ENCODE measurements at regions not wholly inside any gene's neighbourhood (a gene's known extent, or its start where the extent isn't known, plus 50 kb on each side); places are given as distances from the start of the nearest gene placed in this dataset.

DNA sequence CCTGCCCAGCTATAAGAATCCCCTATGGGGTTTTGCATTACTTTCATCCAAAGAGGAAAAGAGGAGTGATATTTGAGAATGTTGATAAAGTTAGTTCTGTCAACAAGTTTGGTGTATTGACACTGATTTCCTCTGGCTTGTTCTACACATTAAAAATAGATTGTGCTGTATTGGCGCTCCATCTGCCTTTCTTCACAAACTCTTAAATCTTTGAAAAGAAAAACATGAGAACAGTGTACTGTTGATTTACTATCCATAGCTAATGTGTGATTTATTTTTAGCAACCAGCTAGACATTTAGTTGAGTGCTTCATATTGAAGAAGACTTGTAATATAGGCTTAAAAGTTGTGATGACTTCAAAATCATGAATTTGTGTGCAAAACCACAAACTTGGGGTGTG, 261.2 kb upstream of the ANKRD50 start:
- no peak for TF ChIP-seq ZFX (IDR thresholded peaks at IDR 0.05)
- TF ChIP-seq, protein P1, sequence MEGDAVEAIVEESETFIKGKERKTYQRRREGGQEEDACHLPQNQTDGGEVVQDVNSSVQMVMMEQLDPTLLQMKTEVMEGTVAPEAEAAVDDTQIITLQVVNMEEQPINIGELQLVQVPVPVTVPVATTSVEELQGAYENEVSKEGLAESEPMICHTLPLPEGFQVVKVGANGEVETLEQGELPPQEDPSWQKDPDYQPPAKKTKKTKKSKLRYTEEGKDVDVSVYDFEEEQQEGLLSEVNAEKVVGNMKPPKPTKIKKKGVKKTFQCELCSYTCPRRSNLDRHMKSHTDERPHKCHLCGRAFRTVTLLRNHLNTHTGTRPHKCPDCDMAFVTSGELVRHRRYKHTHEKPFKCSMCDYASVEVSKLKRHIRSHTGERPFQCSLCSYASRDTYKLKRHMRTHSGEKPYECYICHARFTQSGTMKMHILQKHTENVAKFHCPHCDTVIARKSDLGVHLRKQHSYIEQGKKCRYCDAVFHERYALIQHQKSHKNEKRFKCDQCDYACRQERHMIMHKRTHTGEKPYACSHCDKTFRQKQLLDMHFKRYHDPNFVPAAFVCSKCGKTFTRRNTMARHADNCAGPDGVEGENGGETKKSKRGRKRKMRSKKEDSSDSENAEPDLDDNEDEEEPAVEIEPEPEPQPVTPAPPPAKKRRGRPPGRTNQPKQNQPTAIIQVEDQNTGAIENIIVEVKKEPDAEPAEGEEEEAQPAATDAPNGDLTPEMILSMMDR (conservative IDR thresholded peaks at IDR 0.05): no peak
- no peak overlapping the region for H3K27ac ChIP-seq

DNA sequence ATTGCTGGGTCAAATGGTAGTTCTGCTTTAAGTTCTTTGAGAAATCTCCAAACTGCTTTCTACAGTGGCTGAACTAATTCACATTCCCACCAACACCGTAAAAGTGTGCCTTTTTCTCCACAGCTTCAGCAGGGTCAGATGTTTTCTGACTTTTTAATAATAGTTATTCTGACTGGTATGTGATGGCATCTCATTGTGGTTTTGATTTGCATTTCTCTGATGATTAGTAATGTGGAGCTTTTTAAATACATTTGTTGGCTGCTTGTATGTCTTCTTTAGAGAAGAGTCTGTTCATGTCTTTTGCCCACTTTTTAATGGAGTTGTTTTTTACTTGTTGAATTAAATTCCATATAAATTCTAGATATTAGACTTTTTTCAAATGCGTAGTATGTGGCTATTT, 257.5 kb upstream of the ANKRD50 start:
- no peak overlapping the region for H3K27ac ChIP-seq
- TF ChIP-seq ZFX (IDR thresholded peaks at IDR 0.05): no peak
- TF ChIP-seq, protein P1 (conservative IDR thresholded peaks at IDR 0.05): no peak

DNA sequence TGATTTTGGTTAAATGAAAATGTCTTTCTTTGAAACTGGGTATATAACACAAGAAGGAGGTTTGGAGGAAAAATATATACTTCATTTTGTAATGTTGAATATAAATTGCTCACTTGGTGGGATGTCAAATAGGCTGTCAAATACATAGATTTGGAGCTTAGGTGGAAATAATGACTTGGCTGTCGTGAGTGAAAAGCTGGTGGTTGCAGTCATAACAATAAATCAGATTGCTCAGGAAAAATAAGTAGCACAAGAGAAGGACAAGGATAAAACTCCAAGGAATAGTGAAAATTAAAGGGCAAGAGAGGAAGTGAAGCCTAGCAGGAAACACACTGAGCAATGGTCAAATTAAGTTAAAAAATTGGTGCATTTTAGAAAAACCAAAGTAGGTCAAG, 253.0 kb upstream of the ANKRD50 start:
- H3K27ac ChIP-seq: no peak overlapping the region
- TF ChIP-seq ZFX (IDR thresholded peaks at IDR 0.05): no peak
- TF ChIP-seq, protein P1 (conservative IDR thresholded peaks at IDR 0.05): no peak

DNA sequence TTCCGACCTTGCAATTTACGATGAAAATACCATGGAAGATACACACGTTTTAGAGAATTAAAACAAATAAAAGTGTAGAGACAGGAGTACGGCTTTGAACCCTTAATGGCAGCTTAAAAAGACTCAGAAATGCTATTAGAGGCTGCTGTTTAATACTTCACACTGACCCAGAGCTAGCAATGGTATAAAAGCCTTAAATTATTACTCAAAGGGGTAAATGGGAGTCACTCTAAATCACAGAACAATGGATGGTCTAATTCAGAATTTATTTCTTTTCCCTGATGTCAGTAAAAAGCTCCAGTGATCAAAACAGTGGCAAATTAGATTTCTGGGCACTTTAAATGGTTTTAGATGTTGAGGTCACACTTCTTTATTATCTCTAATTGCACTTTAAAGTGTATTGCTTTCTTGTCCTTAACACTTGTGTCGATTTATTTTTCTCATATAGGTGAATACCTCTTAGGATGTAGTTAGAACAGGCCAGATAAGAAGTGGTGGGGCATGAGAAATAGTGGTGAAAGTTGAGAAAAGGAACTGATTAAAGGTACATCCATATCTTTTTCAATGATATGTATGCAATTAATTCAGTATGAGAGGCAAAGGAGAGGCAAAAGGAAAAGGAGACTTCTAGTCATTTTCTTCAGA, 252.4 kb upstream of the ANKRD50 start:
- no peak overlapping the region for H3K27ac ChIP-seq
- TF ChIP-seq ZFX (IDR thresholded peaks at IDR 0.05): no peak
- TF ChIP-seq, protein P1 (conservative IDR thresholded peaks at IDR 0.05): no peak

DNA sequence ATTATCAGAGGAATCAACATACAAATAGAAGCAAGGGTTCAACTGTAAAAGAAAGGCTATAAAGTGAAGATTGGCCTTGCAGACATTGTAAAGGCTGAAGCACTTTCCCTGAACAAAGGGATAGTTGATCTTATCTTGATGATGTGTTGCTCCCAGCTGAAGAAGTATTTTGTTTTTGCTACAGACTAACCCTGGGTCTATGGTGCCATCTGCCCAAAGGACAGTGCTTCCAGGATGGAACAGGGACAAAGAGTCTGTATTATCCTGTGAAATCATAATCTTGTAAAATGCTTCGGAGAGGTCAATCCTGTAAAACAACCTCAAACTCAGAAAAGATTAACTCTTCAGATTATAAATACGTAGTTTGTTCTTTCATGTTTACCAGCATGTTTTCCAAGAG, 251.7 kb upstream of the ANKRD50 start:
- TF ChIP-seq, protein P1 (conservative IDR thresholded peaks at IDR 0.05): no peak
- no peak for TF ChIP-seq ZFX (IDR thresholded peaks at IDR 0.05)

DNA sequence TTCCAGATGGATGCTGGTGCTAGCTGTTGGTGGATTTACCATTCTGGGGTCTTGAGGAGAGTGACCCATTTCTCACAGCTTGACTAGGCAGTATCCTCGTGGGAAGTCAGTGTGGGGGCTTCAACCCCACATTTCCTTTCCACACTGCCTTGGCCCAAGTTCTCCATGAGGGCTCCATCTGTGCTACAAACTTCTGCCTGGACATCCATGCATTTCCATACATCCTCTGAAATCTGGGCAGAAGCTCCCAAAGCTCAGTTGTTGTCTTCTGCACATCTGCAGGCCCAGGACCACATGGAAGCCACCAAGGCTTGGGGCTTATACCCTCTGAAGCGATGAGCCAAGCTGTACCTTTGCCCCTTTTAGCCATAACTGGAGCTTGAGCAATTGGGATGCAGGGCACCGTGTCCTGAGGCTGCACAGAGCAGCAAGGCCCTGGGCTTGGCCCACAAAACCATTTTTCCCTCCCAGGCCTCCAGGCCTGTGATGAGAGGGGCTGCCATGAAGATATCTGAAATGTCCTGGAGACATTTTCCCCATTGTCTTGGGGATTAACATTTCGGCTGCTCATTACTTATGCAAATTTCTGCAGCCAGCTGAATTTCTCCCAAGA, 248.7 kb upstream of the ANKRD50 start:
- TF ChIP-seq ZFX (IDR thresholded peaks at IDR 0.05): no peak
- TF ChIP-seq, protein P1 (conservative IDR thresholded peaks at IDR 0.05): no peak
- no peak overlapping the region for H3K27ac ChIP-seq

More for the DNA sequence above, 251.7 kb upstream of the ANKRD50 start:
- H3K27ac ChIP-seq: no peak overlapping the region

DNA sequence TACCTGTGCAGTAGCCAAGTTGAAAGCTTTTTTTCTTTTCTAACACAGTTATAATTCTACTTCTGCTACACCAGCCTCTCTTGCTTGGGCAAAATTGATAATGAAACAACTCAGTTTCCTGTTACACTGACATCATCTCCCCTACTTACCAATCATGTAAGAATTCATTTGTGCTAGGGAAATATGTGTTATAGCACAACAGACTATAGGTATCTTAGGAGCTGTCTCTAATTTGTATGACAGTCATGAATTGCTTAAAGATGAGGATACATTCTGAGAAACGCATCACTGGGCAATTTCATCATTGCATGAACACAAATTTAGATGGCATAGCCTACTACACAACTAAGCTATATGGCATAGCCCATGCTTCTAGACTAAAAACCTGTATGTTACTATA, 246.3 kb upstream of the ANKRD50 start:
- no peak overlapping the region for H3K27ac ChIP-seq
- TF ChIP-seq ZFX (IDR thresholded peaks at IDR 0.05): no peak
- TF ChIP-seq, protein P1 (conservative IDR thresholded peaks at IDR 0.05): no peak
